Endothelial cell of umbilical vein (primary cell): ENCODE measurements at regions not wholly inside any gene's neighbourhood (a gene's known extent, or its start where the extent isn't known, plus 50 kb on each side); places are given as distances from the start of the nearest gene placed in this dataset.

Experiments
- CTCF ChIP-seq, 2 donors: IDR thresholded peaks; 1 replicate in 1 of 2; 2 replicates in 1 of 2; pipeline ENCODE4 v1.5.1; 2011; ENCODE audit warnings: low read length in 2 of 2, mild to moderate bottlenecking in 2 of 2, moderate library complexity in 2 of 2, control low read depth in 1 of 2, inconsistent platforms in 1 of 2, low read depth in 1 of 2; ENCODE audit not compliant: insufficient read depth in 1 of 2; ENCODE audit errors: extremely low read depth in 1 of 2
- EZH2 ChIP-seq: IDR thresholded peaks from 2 replicates; pipeline ENCODE4 v1.6.1; 2012; ENCODE audit warnings: borderline replicate concordance, low read depth, mild to moderate bottlenecking, moderate library complexity, low read length, inconsistent platforms; ENCODE audit not compliant: severe bottlenecking
- POLR2A ChIP-seq: IDR thresholded peaks from 2 replicates; pipeline ENCODE4 v1.6.1; 2012; ENCODE audit warnings: low read depth, mild to moderate bottlenecking, control low read depth, low read length
- POLR2AphosphoS5 ChIP-seq: IDR thresholded peaks from 2 replicates; pipeline ENCODE4 v1.6.1; 2012; ENCODE audit warnings: low read depth, mild to moderate bottlenecking, control low read depth, low read length, moderate library complexity; ENCODE audit not compliant: insufficient read depth

DNA sequence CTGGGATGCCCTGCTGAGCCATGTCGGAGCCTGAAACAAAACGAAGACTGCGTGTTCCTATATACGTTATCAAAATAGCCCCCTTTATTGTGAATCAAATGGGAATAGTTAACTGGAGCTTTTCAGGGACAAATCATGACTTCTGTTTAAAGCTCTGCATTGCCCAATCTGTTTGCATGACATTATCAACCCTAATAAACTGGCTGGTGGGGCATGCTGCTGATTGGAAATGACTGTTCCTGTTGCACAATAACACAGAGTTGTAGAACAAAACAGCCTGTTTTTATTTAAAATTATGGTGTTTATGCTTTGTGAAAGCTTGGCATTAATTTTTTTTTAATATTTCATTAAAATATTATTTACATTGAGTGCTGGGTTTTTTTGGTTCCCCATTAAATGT, 215.5 kb downstream of the TMEM167A start:
- TF ChIP-seq CTCF (IDR thresholded peaks at IDR 0.05; ENCODE audit: extremely low read depth in 1 of 2, insufficient read depth in 1 of 2, low read depth in 1 of 2, low read length in 2 of 2): no peak
- no peak for TF ChIP-seq POLR2AphosphoS5
- no peak for TF ChIP-seq POLR2A
- no peak for TF ChIP-seq EZH2
